OCI-LY7 (cell line): ENCODE measurements at regions not wholly inside any gene's neighbourhood (a gene's known extent, or its start where the extent isn't known, plus 50 kb on each side); places are given as distances from the start of the nearest gene placed in this dataset.

Experiments used
- EZH2phosphoT487 ChIP-seq: fragments of 200-600 bp; sonication (generic); IDR thresholded peaks from 2 replicates; pipeline ENCODE4 v1.6.1; 2018; ENCODE audit warnings: low read depth, borderline replicate concordance, mild to moderate bottlenecking, mixed run types, antibody characterized with exemption, low read length, moderate library complexity, mixed read lengths
- TF ChIP-seq, protein P1 (sequence below): fragments of 200-600 bp; sonication (generic); conservative IDR thresholded peaks from 2 replicates; pipeline ENCODE4 v1.5.1; 2014; ENCODE audit warnings: mild to moderate bottlenecking, antibody characterized with exemption, low read length, moderate library complexity, mixed read lengths

DNA sequence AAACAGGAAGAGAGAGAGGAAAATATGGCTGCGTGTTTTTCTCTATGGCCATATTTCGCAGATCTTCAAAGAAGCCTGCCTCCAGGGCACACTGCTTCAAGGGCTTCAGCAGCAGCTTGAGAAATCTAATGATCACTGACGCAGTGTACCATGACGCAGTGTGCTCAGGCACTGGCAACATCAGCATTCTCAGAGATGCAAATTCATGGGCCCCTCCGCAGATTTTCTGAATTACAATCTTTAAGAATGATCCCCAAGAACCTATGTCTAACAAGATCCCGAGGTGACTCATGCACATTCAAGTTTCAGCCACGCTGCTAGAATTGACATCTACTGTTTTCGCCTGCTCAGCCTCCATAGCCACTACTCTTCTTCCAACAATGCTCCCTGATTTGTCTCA is 143.9 kb upstream of the ZNF366 start:
- TF ChIP-seq, protein P1, sequence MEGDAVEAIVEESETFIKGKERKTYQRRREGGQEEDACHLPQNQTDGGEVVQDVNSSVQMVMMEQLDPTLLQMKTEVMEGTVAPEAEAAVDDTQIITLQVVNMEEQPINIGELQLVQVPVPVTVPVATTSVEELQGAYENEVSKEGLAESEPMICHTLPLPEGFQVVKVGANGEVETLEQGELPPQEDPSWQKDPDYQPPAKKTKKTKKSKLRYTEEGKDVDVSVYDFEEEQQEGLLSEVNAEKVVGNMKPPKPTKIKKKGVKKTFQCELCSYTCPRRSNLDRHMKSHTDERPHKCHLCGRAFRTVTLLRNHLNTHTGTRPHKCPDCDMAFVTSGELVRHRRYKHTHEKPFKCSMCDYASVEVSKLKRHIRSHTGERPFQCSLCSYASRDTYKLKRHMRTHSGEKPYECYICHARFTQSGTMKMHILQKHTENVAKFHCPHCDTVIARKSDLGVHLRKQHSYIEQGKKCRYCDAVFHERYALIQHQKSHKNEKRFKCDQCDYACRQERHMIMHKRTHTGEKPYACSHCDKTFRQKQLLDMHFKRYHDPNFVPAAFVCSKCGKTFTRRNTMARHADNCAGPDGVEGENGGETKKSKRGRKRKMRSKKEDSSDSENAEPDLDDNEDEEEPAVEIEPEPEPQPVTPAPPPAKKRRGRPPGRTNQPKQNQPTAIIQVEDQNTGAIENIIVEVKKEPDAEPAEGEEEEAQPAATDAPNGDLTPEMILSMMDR = no peak
- no peak for TF ChIP-seq EZH2phosphoT487
